GM12873 (cell line): ENCODE measurements at regions not wholly inside any gene's neighbourhood (a gene's known extent, or its start where the extent isn't known, plus 50 kb on each side); places are given as distances from the start of the nearest gene placed in this dataset.
A peak's percentile ranks its signal among the peaks of the same experiment; 100 is the strongest.

Experiments used
- TF ChIP-seq, protein P1 (sequence below): IDR thresholded peaks from 2 replicates; pipeline ENCODE4 v1.5.1; 2012; ENCODE audit warnings: low read depth, mild to moderate bottlenecking, moderate library complexity, low read length, control low read depth; ENCODE audit not compliant: insufficient read depth; ENCODE audit errors: missing control alignments

DNA sequence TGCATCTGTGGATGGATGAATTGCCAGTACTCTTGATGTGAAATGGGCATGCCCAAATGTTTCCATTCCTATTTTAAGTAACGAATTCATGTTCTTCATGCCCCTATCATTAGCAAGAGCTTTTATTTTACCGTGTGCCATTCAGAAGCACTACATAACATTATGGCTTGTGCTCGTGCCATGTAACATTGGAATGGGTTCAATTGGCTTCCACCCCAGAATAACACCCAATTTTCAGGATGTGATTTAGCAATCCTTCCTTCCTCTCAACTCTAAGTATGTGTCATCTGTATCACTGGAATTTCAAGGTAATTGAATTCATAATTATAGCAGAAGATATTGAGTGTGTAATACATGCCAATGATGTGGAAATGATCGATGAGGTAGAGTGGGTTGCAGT lies 145.8 kb upstream of the TMPO start:
- TF ChIP-seq, protein P1, sequence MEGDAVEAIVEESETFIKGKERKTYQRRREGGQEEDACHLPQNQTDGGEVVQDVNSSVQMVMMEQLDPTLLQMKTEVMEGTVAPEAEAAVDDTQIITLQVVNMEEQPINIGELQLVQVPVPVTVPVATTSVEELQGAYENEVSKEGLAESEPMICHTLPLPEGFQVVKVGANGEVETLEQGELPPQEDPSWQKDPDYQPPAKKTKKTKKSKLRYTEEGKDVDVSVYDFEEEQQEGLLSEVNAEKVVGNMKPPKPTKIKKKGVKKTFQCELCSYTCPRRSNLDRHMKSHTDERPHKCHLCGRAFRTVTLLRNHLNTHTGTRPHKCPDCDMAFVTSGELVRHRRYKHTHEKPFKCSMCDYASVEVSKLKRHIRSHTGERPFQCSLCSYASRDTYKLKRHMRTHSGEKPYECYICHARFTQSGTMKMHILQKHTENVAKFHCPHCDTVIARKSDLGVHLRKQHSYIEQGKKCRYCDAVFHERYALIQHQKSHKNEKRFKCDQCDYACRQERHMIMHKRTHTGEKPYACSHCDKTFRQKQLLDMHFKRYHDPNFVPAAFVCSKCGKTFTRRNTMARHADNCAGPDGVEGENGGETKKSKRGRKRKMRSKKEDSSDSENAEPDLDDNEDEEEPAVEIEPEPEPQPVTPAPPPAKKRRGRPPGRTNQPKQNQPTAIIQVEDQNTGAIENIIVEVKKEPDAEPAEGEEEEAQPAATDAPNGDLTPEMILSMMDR: no peak

DNA sequence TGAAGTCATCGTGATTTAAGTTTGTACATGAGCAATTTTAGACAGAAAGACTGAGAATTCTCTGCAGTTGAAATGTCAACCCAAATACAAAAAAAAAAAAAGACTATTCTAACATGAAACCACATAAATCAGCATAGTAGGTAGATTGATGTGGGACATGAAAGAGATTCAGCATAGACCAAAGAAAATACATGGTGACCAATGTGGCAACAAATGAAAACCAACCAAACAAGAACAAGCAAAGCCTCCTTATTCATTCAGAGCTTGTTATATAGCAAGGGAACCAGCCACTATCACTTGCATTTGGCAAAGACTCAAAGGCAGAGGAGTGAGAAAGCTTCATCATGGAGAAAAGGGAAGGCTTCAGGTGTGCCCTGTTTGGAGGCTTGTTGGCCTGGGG lies 144.4 kb upstream of the TMPO start:
- TF ChIP-seq, protein P1: no peak

DNA sequence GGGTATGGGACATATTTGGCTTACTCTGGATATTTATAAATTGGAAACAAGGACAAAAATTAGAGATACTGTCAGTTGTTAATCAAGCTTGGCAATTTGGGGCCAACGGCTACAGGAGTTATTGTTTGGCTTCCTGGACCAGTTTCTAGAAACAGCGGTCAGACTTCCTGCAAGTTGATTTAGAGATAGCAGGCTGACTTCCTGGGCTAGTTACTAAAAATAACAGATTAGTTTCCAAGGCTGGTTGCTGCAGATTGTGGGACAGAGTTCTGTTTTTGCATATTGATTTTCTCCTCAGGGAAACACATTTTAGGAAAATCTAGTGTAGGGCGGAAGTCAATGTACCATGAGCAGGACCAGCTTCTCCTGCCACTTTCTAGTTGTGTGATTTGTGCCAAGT lies 144.0 kb upstream of the TMPO start:
- TF ChIP-seq, protein P1: no peak

DNA sequence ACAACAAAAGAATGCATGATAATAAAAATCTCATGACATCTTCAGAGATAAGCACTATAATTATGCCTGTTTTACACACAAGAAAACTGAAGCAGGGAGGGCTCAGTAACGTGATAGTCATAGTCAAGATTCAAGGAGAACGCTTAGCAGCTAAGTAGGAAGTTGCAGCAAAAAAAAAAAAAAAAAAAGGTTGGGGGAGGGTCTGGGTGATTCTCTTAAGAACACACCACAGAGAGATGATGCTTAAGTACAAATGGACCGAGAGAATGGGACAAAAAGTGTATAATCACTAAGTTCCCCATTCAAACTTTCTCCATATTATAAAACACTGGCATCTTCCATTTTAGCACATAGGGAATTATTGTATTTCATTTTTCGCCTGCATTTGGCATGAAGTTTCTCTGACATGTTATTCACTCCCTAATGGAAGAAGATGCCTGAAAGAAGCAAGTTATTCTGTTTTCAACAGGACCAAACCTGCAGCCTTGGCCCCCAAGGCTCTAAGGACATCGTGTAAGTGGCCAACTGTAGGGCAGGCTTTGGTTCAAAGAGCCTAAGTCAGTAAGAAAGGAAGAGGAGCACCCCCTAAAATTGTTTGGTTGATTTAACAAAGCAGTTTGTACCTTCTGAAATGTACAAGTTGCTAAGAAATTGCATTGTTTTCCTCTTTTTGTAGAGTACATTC lies 142.9 kb upstream of the TMPO start:
- TF ChIP-seq, protein P1: no peak

DNA sequence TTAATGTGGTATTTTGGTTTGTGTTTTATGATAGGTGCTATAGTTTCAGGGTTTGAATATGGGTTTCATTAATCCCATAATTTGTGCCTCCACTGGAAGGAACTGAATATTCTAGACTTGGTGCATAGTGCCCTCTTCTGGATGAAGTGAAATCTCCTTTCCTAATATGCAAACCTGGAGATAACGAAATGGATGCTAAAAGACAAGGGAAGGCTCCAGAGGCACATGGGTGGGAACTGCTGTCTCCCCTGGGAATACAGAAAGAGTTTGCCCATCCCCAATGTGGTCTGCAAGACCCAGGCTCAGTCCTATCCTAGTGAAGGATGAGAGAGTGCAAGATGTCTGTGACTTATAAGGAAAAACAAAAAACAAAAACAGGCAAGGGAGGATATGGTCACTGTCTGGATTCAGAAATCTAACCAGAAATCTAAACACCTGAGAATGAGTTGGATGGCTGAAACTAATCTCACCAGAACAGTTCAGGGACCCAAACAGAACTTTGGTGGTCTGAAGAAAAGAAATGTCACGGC lies 142.3 kb upstream of the TMPO start:
- TF ChIP-seq, protein P1: peak; percentile 62

DNA sequence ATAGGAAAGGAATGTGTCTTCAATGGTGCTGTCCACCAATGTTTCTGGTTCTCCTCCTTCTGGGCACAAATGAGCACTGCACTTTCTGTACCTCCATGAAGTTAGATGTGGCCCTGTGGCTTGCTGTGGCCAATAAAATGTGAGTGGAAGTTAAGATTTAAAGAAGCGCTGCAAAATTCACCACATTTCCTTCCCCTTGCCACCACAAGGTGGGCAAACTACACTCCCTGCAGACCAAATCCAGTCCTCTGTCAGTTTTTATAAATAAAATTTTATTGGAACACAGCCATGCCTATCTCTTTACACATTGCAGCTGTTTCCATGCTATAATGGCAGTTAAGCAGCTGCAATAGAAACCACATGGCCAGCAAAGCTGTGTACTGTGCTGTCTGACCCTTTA lies 141.4 kb upstream of the TMPO start:
- TF ChIP-seq, protein P1: peak; percentile 31

DNA sequence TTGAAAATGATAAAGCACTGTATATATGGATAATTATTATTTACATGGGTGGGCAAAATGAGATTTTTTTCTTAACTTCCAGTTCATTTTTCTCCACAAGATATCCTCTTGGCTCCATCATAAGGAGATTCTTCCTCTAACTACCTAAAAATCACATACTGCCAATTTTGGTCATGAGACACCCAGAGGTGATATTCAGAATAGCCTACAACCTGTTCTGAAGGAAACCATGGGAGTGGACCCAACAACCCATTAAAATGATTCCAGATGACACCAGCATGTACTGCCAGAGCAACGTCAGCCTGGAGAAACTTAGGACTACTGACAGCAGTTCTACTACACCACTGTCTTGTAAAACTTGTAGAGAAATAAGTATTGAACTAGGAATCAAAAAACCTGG lies 136.3 kb upstream of the TMPO start:
- TF ChIP-seq, protein P1: no peak
